Umbilical cord (tissue), 1 donor: ENCODE measurements at regions not wholly inside any gene's neighbourhood (a gene's known extent, or its start where the extent isn't known, plus 50 kb on each side); places are given as distances from the start of the nearest gene placed in this dataset.
"Not testable (repeated sequence)": the region's sequence is repeated elsewhere in the genome, so short reads cannot be mapped to it uniquely, and the experiment has no call there.

Experiments
- DNase-seq: peaks from one replicate; pipeline ENCODE4 v3.0.0-alpha.2; 2015; ENCODE audit warnings: low spot score

GRCh38 chr6:94902974-94903628, 674.2 kb upstream of the MANEA start:
- no peak for DNase-seq

- DNase-seq, result no peak
These were observed 678.1 kb upstream of the MANEA start for GRCh38 chr6:94899191-94899590.

GRCh38 chr6:94894300-94894699, 683.0 kb upstream of the MANEA start:
- DNase-seq, result no peak

GRCh38 chr6:94893327-94893726, 684.0 kb upstream of the MANEA start:
- no peak for DNase-seq

GRCh38 chr6:94873819-94874218, 703.5 kb upstream of the MANEA start:
- not testable (repeated sequence) for DNase-seq

GRCh38 chr6:94862112-94862511, 715.2 kb upstream of the MANEA start:
- DNase-seq, result no peak

GRCh38 chr6:94859924-94860323, 717.4 kb upstream of the MANEA start:
- no peak for DNase-seq

GRCh38 chr6:94856999-94857398, 720.3 kb upstream of the MANEA start:
- not testable (repeated sequence) for DNase-seq

GRCh38 chr6:94851329-94851728, 726.0 kb upstream of the MANEA start:
- DNase-seq, result not testable (repeated sequence)

GRCh38 chr6:94845742-94846141, 731.6 kb upstream of the MANEA start:
- no peak for DNase-seq

GRCh38 chr6:94835264-94835663, 742.1 kb upstream of the MANEA start:
- no peak for DNase-seq

GRCh38 chr6:94813806-94814205, 763.5 kb upstream of the MANEA start:
- no peak for DNase-seq

GRCh38 chr6:94801344-94801743, 776.0 kb upstream of the MANEA start:
- no peak for DNase-seq

GRCh38 chr6:94785514-94785913, 791.8 kb upstream of the MANEA start:
- DNase-seq, result no peak

GRCh38 chr6:94785081-94785480, 792.3 kb upstream of the MANEA start:
- DNase-seq, result not testable (repeated sequence)

- no peak for DNase-seq
These were observed 808.1 kb upstream of the MANEA start for GRCh38 chr6:94769197-94769596.

GRCh38 chr6:94751641-94752329, 825.5 kb upstream of the MANEA start:
- no peak for DNase-seq

- no peak for DNase-seq
These were observed 841.1 kb upstream of the MANEA start for GRCh38 chr6:94736236-94736635.

- no peak for DNase-seq
These were observed 842.1 kb upstream of the MANEA start for GRCh38 chr6:94735270-94735669.

GRCh38 chr6:94734751-94735150, 842.6 kb upstream of the MANEA start:
- no peak for DNase-seq

- DNase-seq, result no peak
These were observed 844.3 kb upstream of the MANEA start for GRCh38 chr6:94733066-94733465.

- no peak for DNase-seq
These were observed 849.6 kb upstream of the MANEA start for GRCh38 chr6:94727710-94728109.

GRCh38 chr6:94721459-94721858, 855.9 kb upstream of the MANEA start:
- no peak for DNase-seq
